COLO829 (cell line): ENCODE measurements at regions not wholly inside any gene's neighbourhood (a gene's known extent, or its start where the extent isn't known, plus 50 kb on each side); places are given as distances from the start of the nearest gene placed in this dataset.
A peak's percentile ranks its signal among the peaks of the same experiment; 100 is the strongest.
"Not testable (repeated sequence)": the region's sequence is repeated elsewhere in the genome, so short reads cannot be mapped to it uniquely, and the experiment has no call there.

Source experiments
- DNase-seq: peaks from one replicate; pipeline ENCODE4 v3.0.0; 2012; ENCODE audit warnings: low spot score

GRCh38 chr4:131764730-131765129, 1384.4 kb upstream of the PCDH10 start:
- no peak for DNase-seq

- peak; percentile 69 for DNase-seq
These were observed 1374.7 kb upstream of the PCDH10 start for GRCh38 chr4:131774382-131774781.

- not testable (repeated sequence) for DNase-seq
These were observed 1338.5 kb upstream of the PCDH10 start for GRCh38 chr4:131810565-131810964.
